CD4-positive, alpha-beta T cell treated with Interleukin-15 for 4 hours (primary cell): ENCODE measurements at regions not wholly inside any gene's neighbourhood (a gene's known extent, or its start where the extent isn't known, plus 50 kb on each side); places are given as distances from the start of the nearest gene placed in this dataset.
A peak's percentile ranks its signal among the peaks of the same experiment; 100 is the strongest.

Experiments used
- DNase-seq: peaks from one replicate; pipeline ENCODE4 v3.0.0-alpha.2; 2020; ENCODE audit warnings: low spot score

DNA sequence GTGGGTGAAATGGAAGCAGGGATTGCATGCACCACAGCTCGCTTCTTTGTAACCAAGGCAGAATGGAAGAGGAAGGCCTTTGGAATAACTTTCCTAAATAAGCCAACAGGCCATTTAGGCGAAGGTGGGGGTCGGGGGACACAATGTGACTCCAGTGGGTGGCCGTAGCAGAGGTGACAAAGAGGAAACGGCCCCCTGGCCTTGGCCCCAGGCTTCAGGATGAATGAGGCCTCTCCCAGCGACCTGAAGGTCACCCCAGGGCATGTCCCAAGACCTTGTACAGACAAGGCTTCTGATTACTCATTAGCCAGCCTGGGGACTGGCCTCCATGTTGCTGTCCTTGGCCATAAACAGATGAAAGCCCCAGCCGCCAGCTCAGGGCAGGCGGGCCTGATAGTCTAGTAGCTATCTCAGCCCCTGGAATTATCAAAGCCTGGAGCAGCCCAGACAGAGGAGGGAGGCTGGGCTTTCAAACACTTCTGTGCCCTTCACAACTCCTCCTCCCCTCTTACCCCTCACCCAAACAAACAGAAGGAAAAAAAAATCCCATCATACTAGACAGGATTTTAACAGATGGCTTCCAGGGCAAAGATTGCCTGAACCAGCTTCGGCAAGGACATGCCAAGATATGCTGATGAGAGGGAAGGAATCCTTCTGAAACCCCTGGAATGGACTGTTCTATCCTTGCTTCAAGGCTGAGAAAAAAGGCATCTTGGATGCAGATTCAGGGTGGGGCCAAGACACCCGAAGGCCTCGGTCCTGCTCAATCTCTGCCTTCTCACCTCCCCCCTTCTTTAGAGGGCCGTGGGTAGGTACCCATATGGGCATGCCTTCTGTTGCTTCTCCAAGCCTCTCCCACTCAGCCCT, 142.3 kb upstream of the PARP11 start:
- DNase-seq: no peak

DNA sequence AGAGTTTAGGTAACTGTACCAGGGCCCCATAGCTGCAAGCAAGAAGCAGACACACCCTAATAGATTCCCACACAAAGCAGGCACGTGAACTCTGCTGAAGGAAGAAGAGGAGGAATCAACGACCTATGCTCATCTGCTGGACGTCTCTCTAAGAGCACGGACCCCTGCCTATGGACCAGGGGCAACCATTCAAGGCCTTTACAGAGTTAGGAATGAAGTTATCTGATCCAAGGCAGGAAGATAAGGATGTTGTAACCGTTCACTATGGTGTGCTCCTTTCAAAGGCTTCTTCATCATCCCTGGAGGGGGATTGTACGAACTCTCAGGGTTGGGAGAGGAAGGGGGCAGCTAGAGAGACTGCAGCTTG, 141.6 kb upstream of the PARP11 start:
- DNase-seq: no peak

DNA sequence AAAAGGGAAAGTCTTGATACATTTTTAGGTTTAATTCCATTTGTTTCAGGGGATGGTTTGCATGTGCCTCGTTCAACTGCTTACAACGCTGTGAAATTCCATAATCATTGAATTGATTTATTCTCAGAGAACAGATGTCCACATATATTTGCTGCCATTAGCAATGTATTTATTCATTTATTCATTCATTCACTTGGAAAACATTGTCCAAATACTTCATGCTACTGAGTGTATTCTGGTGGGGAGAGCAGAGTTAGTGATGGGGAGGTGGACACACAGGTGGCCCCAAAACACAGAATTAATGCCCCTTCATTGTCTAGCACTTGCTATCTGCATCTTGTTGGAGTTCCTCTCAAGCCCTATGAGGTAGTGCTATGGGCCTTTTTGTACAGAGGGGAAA, 141.2 kb upstream of the PARP11 start:
- no peak for DNase-seq

DNA sequence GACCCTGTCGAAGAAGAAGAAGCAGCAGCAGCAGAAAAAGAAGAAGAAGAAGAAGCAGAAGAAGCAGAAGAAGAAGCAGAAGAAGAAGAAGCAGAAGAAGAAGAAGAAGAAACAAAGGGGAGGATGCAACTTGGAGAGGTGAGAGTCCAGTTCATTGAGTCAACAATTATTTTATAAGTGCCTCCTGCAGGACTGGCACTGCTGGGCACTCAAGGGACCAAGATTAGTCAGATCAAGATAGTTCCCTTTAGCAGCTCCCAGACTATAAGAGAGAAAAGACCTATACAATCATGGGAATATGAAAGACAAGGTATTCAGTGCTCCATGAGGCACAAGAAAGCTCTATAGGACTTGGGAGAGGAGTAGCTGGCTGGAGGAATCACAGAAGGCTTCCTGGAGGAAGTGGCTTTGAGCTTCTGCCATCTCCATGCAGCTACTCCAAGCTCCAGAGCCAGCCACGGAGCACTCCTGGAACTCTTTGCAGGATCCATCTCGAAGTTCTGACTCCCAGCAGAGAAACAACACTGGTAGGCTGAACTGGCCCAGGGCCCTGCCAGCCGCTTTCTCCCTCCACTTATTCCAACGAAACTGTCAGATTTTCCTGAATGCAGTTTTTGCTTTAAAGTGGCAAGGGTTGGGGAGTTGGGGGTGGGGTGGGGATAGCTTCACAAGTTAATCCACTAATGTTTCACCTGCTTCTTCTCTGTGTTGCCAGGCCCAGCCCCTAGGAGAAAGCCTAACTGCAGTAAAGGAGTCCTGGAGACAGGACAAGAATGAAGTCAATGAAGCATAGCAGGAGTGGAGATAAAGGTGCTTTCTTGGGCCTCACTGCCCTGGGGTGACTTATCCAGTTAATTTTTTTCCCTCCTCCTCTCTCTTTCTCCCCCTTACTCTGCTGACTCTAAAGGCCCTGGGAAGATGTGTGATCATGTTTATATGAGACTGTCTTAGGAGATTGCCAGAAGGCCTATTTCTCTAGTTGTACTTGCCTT, 140.1 kb upstream of the PARP11 start:
- no peak for DNase-seq

DNA sequence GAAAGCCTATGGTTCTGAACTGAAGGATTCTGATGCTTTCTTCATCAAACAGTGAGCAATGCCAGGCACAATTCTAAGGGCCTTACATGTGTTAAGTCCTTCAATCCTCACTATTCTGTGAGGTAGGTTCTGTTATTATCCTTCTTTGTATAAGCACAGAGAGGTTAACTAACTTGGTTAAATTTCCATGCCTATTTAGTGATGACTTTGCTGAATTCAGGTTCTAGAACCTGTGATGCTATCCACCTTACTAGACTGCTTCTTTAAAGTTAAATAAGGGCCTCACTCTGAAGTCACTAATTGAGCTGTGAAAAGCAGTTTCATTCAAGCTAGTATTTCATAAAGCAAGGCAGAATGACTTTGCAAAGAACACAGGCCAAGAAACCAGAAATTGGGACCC, 138.9 kb upstream of the PARP11 start:
- DNase-seq: no peak

DNA sequence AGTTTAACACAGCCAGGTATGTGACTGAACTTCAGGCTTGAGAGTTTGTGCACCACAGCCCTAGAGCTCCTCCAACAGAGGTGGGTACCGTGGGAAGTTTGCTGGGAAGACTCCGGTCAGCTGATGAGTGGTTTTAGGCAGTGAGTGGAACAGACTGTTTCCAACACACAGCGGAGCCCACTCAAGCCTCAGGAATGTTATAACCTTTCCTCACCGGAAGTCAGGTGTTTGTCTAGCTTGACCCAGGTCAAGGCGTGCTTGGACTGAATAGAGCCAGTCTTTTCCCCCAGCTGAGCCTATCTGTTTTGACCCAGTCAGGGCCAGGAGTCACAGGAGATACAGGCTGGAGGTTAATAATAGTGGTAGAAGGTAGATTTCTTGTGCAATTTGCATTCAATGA, 138.4 kb upstream of the PARP11 start:
- no peak for DNase-seq

DNA sequence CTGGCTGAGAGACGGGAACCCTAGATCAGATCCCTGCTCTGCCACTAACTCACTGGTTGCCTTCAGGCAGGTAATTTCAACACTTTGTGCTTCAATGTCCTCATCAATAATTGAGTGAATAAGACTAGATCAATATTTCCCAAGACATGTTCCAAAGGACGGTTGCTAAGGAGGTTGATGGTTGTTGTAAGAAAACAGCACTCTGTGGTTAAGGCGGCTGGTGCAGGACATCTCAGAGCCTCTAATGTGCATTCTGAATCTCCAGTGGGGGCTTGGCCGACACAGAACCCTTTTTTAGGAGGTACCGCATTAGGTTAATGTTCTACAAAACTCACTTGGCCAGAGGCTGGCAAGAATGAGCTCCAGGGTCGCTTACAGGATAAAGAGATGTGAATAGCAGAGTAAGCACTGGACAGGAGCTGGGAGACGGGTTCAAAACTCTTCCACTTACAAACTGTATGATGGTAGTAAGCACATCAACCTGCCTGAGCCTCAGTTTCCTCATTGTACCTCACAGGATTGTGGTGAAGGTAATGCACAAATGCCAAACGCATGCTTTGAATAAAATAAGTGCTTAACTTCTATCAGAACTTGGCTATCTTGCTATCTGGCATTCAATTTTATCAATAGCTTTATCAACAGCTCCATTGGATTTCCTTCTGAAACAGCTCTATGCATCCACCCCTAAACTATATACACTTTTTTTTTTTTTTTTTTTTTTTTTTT, 136.9 kb upstream of the PARP11 start:
- no peak for DNase-seq

DNA sequence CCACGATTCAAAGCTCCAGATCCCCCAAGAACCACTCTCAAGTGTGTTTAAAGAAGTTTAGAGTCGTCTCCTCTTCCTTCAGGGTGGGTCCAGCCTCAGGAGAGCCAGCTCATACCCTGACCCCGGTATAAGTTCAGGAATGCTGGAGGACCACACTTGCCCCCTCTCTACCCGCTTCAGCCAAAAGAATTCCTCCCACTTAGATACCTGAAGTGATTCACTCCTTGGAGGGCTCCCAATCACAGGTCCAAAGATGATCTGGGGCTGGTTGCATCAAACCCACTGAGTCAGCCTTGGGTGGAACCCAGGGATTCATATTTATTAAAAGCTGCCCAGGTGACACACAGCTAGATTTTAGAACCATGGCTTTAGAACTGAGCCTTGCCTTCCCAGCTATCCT, 133.5 kb upstream of the PARP11 start:
- no peak for DNase-seq

DNA sequence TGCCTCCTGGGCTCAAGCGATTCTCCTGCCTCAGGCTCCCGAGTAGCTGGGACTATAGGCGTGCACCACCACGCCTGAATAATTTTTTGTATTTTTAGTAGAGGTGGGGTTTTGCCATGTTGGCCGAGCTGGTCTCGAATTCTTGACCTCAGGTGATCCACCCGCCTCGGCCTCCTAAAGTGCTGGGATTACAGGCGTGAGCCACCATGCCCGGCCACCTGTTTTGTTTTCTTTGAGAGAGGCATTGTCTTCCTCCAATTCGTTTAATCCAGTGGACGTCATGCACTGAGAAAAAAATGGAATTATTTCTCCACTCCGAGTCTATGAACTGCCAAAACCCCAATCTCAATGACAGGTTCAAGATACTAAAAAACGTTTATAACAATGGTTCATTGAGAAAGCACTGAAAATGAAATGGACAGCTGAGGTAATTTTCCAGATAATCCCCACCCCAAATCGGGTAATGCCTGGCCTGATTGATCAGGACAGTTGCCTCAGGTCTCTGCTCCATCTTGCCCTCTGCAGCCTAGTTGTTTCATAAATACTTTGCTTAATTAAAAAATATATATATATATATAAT, 132.7 kb upstream of the PARP11 start:
- DNase-seq: no peak

DNA sequence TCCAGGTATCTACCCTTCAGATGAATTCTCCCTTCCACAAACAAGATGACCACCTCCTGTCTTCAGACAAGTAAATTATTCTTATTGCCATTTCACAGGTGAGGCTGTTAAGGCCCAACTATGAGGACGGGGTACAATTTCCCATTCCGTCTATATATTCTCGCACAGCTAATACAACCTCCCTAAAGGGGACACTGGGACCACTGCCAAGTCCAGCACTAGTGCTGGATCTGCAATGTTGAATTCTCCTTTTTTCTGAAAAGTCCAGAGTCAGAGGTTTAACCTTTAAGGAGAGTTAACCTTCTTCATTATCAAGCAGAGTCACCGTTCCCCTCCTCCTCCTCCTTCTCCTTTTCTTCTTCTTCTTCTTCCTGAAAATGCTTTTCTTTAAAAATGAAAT, 130.4 kb upstream of the PARP11 start:
- no peak for DNase-seq

DNA sequence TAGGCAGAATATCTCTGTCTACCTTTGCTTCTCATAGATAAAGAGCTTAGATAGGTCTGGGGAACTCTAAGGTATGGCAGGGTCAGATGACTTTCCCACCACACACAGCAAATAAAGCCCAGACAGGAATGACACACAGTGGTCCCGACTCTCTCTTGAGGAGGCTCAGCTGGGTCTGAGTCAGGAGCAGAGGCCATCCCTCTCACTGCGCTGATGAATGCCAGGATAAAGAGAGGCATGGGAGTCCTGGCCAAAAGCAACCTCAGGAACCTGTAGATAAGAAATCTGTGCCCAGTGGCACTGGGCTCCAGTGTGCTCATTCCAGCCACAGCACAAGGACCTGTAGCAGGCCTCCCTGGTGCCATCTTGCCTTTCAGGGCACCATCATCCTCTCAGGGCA, 129.4 kb upstream of the PARP11 start:
- no peak for DNase-seq

DNA sequence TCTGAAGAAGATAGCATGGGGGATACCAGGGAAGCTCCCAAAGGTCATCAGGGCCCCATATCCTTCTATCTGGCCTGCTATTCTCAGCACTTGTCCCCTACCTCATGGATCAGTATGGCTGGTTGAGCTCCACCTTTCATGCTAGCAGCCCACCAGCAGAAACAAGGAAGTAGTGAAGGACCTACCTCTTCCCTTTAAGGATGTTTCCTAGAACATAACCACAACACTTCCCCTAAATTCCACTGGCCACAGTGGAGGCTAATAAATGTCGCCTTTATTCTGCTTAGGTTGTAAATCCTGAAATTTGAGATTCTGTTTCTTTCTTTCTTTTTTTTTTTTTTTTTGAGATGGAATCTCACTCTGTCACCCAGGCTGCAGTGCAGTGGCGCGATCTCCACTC, 128.6 kb upstream of the PARP11 start:
- DNase-seq: no peak

DNA sequence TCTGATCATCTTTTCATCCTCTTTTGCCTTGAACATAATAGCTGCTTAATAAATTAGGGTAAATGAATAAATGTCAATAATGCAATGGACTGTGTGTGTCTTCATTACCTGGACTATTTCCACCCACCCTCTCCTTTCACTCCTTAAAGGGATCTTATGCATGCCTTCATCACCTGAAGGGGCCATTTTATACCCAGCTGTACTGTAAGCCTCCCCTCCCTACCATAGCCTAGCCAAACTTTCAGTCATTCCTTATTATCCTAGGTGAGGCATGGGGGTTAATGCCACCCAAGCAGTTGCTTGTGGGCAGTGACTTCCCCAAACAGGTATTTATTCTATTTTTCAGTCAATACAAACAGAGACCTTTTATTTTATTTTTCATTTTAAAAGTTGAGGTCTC, 127.8 kb upstream of the PARP11 start:
- no peak for DNase-seq

DNA sequence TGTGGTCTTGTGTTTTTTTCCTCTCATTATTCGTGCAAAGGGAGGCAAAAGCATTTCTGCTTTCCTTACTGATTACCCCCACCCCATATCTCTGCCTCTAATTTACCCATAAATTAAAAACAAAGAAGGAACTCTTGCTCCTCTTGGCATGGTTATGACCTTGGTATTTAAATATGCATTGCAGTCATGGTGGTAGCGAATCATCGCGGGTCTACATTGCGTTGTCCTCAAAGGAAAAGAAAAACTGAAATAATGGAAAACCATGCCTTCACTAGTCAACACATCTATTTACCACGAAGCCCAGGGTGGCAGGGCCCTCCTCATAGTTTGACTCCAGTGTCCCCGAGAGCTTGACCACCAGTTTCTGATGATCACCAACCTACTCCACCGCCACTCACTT, 126.7 kb upstream of the PARP11 start:
- DNase-seq: no peak

DNA sequence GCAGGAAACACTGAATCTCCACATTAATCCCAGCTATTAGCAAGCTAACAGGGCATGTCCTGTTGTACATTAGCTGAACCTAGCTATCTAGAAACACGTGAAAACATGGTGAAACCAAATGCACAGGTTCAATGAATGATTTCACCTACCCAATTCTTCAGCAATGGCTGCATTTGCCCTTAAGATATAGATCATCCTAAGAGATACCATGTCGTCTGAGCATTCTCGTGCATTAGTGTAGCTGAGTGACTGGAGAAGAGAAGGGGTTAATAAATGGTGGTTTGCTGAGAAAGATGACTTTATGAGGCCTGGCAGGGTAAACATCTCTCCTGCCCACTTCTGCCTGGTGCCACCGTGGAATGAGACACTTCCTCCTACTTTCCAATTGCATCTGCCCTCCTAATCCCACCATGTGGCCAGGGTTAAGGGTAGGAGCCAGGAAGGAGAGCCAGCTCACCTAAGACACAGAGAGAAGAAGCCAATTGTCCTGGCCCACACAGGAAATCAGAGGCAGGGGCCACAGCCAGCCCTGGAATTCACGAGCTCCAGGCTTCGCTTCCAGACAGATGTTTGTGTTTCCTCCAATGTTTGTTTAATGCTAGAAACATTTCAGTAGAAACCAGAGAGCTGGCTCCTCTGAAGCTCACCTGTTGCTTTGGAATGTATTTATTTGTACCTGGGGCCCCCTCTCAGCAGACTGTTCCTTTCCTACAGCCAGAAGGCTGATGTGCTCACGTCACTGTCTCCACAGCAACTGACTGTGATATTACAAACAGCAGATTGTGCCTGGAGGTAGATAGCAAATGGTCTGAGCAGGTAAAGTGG, 126.0 kb upstream of the PARP11 start:
- DNase-seq: peak; percentile 16

DNA sequence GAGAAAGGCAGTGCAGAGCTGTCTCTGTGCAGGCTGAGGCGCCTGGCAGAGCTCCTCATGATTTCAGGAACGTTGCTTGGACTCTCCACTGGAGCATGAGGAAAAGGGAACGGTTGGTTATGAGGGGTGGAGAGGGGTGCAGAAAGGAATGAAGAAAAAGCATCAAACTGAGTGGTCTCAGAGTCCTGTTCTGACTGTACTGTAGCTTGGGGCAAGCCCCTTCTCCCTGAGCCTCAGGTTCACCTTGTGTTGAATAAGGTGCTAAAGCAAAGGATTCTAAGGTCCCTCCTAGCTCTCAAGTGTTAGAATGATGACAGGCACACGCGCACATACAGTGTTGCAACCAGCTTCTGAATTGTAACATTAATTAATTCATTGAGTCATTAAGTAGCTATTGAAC, 125.2 kb upstream of the PARP11 start:
- DNase-seq: no peak

DNA sequence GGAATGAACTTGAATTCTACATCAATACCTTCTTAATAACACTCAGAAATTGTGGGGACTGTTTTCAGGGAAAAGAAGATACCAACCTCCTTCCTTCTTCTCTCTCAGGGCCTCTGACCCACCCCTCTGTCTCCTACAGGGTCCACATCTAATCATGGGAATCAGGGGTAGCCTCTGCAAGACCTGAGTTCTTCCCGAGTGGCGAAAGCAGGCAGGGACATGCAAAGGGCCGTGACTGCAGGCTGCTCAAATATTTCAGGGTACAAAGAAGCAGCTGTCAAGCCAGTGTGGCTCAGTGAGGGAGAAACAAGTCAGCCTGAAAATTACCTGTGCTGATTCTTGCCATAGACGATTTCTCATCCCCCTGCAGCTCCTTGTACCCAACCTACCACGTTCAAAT, 123.1 kb upstream of the PARP11 start:
- no peak for DNase-seq

DNA sequence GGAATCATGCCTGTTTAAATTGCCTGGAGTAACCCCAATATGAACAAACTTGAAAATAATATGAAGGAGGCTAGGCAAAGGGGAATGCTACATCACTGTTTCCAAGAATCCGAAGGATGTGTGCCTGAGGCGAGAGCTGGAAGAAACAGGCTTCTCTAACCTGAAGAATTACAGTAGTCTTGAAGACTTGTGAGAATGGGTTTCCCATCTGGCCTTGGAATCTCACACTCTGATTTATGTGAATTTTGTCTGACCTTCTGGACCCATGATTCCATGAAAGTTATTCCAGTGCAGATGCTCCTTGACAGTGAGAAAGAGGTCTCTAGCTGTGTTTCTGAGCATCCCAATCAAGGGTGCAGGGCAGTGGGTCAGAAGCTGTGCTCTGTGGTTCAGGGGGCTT, 122.1 kb upstream of the PARP11 start:
- DNase-seq: no peak

DNA sequence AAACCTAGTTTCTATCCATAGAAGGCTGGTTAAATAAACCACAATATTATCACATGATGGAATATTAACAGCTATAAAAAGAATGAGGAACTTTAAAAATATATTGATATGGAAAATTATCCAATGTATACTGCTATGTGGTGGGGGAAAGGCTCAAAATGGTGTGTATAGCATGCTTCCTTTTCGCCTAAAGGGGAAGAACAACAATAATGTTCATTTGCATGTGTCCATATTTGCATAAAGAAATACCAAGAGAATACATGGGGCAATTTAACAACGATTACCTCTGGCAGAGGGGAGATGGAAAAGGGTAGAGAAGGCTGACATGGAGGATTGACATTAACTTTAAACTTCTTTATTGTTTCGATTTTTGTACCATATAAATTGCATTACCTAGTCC, 121.3 kb upstream of the PARP11 start:
- no peak for DNase-seq

DNA sequence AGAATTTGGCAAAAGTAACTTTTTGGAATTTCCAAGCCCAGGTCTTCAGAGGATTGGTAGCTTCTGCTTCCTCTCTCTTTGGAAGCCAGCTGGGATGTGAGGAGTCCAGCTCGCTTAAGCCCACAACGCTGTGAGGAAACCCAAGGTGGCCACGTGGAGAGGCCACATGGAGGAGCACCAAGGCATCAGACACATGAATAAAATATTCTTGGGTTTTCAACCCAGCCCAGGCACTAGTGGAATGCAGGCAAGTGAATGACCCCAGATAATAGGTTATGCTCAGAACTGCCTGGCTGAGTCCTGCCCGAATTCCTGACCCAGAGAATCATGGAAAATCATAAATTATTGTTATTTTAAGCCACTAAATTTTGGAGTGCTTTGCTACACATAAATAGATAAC, 119.7 kb upstream of the PARP11 start:
- no peak for DNase-seq
